Effector memory CD8-positive, alpha-beta T cell (primary cell): ENCODE measurements at regions not wholly inside any gene's neighbourhood (a gene's known extent, or its start where the extent isn't known, plus 50 kb on each side); places are given as distances from the start of the nearest gene placed in this dataset.

Experiments
- ATAC-seq: fragments of 150-1000 bp; cut with Tn5 transposase; replicated peaks from 2 replicates; pipeline ENCODE4 v1.10.0; 2021; ENCODE audit warnings: mild to moderate bottlenecking, moderate library complexity
- DNase-seq, 3 experiments: peaks; one replicate each; pipeline ENCODE4 v3.0.0; 2021
- H3K27ac Mint-ChIP-seq, 2 donors: one replicate each; pipeline ENCODE4 v1.8.0; 2022; ENCODE audit warnings: mild to moderate bottlenecking in 2 of 2, mixed read lengths in 2 of 2, moderate library complexity in 2 of 2
- H3K27me3 Mint-ChIP-seq, 2 donors: one replicate each; pipeline ENCODE4 v1.8.0; 2022; ENCODE audit warnings: mixed read lengths in 2 of 2
- H3K36me3 Mint-ChIP-seq: one replicate; pipeline ENCODE4 v1.8.0; 2022; ENCODE audit warnings: mild to moderate bottlenecking, moderate library complexity, mixed read lengths; ENCODE audit not compliant: insufficient read depth
- H3K4me1 Mint-ChIP-seq, 2 donors: one replicate each; pipeline ENCODE4 v1.8.0; 2022; ENCODE audit warnings: low read depth in 2 of 2, mixed read lengths in 2 of 2
- H3K4me3 Mint-ChIP-seq, 2 donors: one replicate each; pipeline ENCODE4 v1.8.0; 2022; ENCODE audit warnings: mild to moderate bottlenecking in 2 of 2, mixed read lengths in 2 of 2, moderate library complexity in 2 of 2
- H3K9me3 Mint-ChIP-seq, 2 donors: one replicate each; pipeline ENCODE4 v1.8.0; 2022; ENCODE audit warnings: mixed read lengths in 2 of 2

DNA sequence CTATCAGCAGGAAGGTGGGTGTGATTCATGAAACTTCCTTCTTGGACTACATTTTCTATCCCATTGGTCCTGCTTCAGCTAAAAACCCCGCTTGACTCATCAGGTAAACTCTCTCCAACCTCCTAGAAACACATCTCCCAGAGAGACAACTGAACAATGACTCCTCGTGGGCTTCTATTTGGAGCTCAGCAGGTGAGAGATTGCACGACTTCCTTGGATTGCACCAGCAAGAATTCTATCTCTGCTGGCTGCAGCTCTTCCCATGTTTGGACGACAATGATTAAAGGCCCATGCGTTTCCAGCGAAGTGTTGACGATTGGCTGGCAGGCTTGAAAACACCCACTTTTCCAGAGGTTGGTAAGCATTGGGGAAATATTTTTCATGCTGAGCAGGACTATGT is 216.1 kb upstream of the NTM start:
- Mint-ChIP-seq H3K36me3 (no peaks in the 10 kb centered on the region), H3K4me1 (no peaks in the 10 kb centered on the region), H3K4me3 (no peak overlapping the region), H3K27ac (no peak overlapping the region), H3K27me3 (peaks cover 0 to 5% of the 10 kb centered on the region in 2 donors), H3K9me3 (peaks cover 0 to under 1% of the 10 kb centered on the region in 2 donors)
- ATAC-seq (no peak), DNase-seq (no peak)

DNA sequence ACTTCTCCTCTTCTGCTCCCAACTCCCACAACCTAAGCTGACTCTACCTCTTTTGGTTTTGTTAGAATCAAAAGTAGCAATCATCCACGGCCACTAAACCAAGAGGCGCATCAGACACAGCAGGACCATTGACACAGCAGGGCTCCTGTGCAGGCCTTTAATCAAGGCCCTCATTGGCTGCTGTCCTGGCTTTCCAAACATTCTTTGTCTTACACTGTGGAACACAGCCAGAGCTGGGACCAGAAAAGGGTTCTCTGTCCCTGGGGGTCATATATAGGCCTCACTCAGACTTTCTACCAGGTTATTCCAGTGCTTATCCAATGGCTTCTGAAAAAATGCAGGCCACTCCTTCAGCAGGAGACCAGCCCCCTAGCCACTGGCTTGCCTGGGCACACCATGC is 212.7 kb upstream of the NTM start:
- Mint-ChIP-seq H3K27ac (no peak overlapping the region), H3K4me3 (no peak overlapping the region)

DNA sequence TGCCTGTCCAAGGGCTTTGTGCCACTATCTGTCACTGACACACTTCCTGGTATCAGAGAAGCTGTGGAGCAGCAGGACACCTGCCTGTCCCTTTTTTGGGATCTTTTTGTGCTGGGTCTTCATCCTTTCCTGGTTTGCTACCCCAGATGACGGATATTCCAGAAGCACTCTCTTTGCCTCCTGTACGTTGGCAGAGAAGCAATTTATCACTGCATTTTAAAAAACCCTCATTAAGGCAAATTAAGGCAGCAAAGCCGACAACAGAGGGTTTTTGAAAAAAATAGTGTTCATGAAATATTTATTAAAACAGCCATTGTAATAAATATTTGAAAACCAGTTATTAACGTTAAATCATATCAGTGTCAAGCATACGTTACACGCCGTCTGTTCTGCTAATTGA is 209.6 kb upstream of the NTM start:
- ATAC-seq: no peak
- no peak overlapping the region for H3K4me3 Mint-ChIP-seq
- peaks cover 0 to 6% of the 10 kb centered on the region in 2 donors for H3K9me3 Mint-ChIP-seq
- DNase-seq: no peak
- H3K36me3 Mint-ChIP-seq: no peaks in the 10 kb centered on the region
- no peaks in the 10 kb centered on the region for H3K4me1 Mint-ChIP-seq
- H3K27ac Mint-ChIP-seq: no peak overlapping the region
- H3K27me3 Mint-ChIP-seq: peaks cover 0 to 10% of the 10 kb centered on the region in 2 donors

More for the DNA sequence above, 212.7 kb upstream of the NTM start:
- H3K4me1 Mint-ChIP-seq: no peaks in the 10 kb centered on the region
- H3K36me3 Mint-ChIP-seq: no peaks in the 10 kb centered on the region
- DNase-seq (no peak), ATAC-seq (no peak)
- peaks cover 0 to 6% of the 10 kb centered on the region in 2 donors for H3K9me3 Mint-ChIP-seq
- peaks cover 0 to 10% of the 10 kb centered on the region in 2 donors for H3K27me3 Mint-ChIP-seq

DNA sequence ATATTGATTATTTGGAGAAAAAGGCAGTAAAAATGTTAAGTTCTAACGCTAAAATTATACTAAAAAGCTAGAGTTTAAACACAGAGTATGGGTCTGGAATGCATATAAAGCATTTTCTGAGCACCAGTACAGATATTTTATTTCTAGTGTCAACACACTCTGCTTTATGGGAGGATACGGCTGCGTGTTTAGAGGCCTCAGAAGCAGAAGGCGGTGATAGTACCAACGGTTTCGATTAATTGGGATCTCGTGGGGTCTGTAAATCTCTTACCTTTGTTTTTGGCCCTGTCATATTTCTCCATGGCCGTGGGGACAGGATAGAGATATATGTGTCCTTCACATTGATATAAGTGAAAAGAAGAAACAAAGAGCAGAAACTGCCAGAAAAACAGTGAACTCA is 206.8 kb upstream of the NTM start:
- Mint-ChIP-seq H3K36me3 (no peaks in the 10 kb centered on the region), H3K27ac (no peak overlapping the region), H3K9me3 (peaks cover 0 to 6% of the 10 kb centered on the region in 2 donors), H3K4me1 (no peaks in the 10 kb centered on the region), H3K27me3 (peaks cover 0 to 10% of the 10 kb centered on the region in 2 donors), H3K4me3 (no peak overlapping the region)
- DNase-seq (no peak), ATAC-seq (no peak)

DNA sequence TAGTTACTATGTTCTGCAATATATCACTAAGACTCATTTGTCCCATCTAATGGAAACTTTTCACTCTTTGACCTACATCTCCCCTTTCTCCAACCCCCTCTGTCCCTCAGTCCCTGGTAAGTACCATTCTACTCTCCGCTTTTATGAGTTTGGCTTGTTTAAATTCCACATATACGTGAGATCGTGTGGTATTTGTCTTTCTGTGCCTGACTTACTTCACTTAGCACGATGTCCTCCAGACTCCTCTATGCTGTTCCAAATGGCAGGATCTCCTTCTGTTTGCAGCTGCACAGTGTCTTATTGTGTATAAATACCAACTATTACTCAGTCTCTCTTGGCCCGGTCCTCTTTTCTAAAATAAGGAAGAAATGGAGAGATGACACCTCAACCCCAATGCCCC is 205.4 kb upstream of the NTM start:
- ATAC-seq (no peak), DNase-seq (no peak)
- H3K4me3 Mint-ChIP-seq: no peak overlapping the region
- no peaks in the 10 kb centered on the region for H3K27me3 Mint-ChIP-seq
- H3K27ac Mint-ChIP-seq: no peak overlapping the region
- H3K36me3 Mint-ChIP-seq: no peaks in the 10 kb centered on the region
- H3K9me3 Mint-ChIP-seq: no peaks in the 10 kb centered on the region
- H3K4me1 Mint-ChIP-seq: no peaks in the 10 kb centered on the region

DNA sequence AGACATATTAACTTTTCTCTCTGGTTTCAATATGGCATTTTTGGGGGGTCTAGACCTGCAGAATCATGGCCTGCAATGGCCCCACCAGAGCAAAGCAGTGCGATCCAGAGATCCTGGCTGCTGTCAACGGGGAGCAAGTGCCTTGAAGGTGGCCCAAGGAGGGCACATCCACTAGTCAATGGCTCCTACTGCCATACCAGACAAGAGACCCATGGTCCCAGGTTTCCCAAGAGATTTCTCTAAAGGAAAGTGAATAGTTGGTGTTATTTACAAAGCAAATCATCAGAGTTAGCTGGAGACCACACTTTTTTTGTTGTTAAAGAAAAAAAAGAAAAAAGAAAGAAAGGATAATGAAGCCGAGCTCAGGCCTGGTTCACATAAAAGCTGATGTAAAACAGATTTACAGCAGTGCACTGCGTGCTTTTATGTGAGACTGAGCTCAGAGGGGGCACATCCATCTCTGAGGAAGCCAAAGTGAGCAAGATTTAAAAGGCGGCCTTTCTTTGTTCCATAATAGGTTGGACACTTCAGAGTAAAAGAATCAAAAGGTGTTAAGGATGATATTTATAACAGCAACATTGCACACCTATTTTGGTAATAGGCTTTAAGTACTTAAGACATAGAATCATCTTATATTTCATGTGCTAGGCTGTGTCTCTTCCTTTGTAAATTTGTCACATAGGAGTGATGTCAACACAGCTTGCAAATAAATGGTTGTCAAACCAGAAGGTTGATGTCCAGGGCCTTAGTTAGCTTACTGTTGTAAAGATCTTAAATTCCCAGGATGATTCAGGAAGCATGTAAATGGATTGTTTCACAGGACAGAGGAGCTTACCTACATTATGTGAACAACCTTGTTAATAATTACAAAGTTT is 201.3 kb upstream of the NTM start:
- ATAC-seq: no peak
- no peak overlapping the region for H3K27ac Mint-ChIP-seq
- H3K4me3 Mint-ChIP-seq: no peak overlapping the region
- H3K36me3 Mint-ChIP-seq: no peaks in the 10 kb centered on the region
- H3K4me1 Mint-ChIP-seq: no peaks in the 10 kb centered on the region
- DNase-seq: no peak
- H3K27me3 Mint-ChIP-seq: no peaks in the 10 kb centered on the region
- peaks cover 0 to 1% of the 10 kb centered on the region in 2 donors for H3K9me3 Mint-ChIP-seq

DNA sequence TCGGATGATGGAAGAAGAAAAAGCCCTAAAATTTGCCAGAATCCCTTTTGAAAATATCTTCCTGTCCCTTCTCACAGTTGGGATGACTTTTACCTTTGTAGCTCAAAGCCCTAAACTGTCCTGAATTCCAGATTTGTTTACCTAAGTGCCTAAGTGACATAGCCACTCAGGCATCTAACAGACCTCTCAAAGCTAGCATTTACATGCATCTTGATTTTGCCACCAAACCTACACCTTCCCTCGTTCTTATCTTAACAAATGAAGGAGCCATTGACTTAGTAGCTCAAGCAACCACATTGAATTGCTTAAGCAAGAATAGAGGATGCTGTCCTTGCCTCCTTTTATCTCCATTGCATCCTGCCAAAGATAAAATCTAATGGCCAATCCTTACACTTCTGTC is 198.4 kb upstream of the NTM start:
- Mint-ChIP-seq H3K4me3 (no peak overlapping the region), H3K4me1 (no peaks in the 10 kb centered on the region), H3K36me3 (no peaks in the 10 kb centered on the region), H3K27me3 (no peaks in the 10 kb centered on the region), H3K9me3 (peaks cover 0 to 3% of the 10 kb centered on the region in 2 donors), H3K27ac (no peak overlapping the region)
- no peak for ATAC-seq
- DNase-seq: no peak

DNA sequence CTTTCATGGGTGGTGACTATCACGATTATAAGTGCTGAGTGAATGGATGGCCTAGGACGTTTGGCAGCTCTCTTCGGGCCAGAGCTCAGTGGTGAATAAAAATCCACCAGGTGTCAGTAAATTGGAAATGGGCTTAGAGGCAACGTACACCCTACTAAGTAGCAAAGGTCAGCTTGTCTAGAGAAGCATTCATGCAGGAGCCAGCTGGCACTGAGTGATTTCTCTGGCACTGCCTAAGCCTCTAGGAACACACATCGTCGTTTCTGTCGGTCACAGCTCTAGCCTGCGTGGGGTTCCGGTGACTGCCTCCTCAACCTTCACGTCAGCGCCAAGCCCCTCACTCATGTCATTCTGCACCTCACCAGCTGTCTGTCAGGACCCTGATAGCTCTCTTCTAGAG is 192.4 kb upstream of the NTM start:
- DNase-seq: no peak
- Mint-ChIP-seq H3K4me1 (no peaks in the 10 kb centered on the region), H3K9me3 (peaks cover 0 to 6% of the 10 kb centered on the region in 2 donors), H3K27ac (no peak overlapping the region), H3K4me3 (no peak overlapping the region), H3K36me3 (no peaks in the 10 kb centered on the region), H3K27me3 (no peaks in the 10 kb centered on the region)
- no peak for ATAC-seq

DNA sequence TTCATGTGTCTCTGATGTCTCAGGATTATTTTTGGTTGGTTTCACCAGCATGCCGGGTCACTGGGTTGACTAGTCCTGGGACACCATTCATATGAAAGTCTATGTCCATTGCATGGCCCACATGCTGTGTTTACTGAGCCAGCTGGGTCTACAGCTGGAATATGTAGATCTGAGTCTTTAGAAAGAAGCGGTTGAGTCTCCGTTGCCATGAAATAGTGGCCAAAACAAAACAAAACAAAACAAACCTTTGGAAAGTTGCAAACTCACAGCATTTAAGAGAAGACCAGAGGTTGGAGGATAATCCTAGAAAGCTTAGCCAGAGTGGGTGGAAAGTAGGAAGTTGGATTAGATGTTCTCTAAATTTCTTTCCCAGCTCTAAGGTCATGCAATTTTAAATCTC is 191.8 kb upstream of the NTM start:
- Mint-ChIP-seq H3K36me3 (no peaks in the 10 kb centered on the region), H3K27me3 (no peaks in the 10 kb centered on the region), H3K4me1 (no peaks in the 10 kb centered on the region), H3K27ac (no peak overlapping the region), H3K9me3 (peaks cover 0 to 5% of the 10 kb centered on the region in 2 donors), H3K4me3 (no peak overlapping the region)
- ATAC-seq (no peak), DNase-seq (no peak)

DNA sequence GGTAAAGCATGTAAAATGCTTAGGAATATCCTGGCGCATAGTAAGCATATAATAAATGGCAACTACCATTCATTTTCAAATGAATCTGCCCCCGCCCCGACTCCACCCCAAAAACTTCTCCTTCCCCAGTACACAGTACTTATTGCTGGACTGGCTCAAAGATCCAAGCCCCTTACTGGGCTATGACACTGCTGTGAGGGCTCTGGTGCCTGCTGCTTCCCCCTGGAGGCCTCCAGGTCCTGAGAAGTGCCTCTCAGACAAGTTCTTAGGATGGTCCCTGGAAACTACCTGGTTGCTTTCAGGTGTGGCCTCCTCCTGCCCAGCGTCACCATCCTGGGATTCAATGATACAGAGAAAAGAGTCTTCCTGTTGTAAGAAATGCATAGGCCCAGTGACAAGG is 190.6 kb upstream of the NTM start:
- Mint-ChIP-seq H3K4me3 (no peak overlapping the region), H3K36me3 (no peaks in the 10 kb centered on the region), H3K27me3 (no peaks in the 10 kb centered on the region), H3K27ac (no peak overlapping the region), H3K4me1 (no peaks in the 10 kb centered on the region), H3K9me3 (peaks cover 0 to 5% of the 10 kb centered on the region in 2 donors)
- DNase-seq (no peak), ATAC-seq (no peak)

DNA sequence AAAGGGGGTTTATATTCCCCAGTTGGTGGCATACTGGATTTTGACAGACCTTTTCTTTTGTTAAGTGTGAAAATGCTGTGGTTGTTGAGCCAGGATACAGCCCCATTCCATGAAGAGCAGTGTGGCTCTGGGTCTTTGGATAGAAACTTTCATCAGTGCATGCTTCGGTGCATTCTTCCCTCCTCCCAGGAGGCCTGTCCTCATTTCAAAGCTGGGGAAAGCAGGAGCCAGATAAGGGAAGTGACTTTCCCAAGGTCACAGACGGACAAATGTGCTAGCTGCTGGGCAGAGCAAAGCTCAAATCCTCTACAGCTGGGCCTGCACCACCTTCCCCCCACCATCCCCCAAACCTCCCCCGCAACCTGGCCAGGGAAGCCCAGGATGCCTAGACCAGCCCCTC is 184.5 kb upstream of the NTM start:
- no peak overlapping the region for H3K27ac Mint-ChIP-seq
- H3K4me3 Mint-ChIP-seq: no peak overlapping the region
- H3K36me3 Mint-ChIP-seq: no peaks in the 10 kb centered on the region
- DNase-seq: no peak
- peaks cover 0 to 15% of the 10 kb centered on the region in 2 donors for H3K27me3 Mint-ChIP-seq
- peaks cover 0 to 1% of the 10 kb centered on the region in 2 donors for H3K9me3 Mint-ChIP-seq
- no peaks in the 10 kb centered on the region for H3K4me1 Mint-ChIP-seq
- ATAC-seq: no peak

DNA sequence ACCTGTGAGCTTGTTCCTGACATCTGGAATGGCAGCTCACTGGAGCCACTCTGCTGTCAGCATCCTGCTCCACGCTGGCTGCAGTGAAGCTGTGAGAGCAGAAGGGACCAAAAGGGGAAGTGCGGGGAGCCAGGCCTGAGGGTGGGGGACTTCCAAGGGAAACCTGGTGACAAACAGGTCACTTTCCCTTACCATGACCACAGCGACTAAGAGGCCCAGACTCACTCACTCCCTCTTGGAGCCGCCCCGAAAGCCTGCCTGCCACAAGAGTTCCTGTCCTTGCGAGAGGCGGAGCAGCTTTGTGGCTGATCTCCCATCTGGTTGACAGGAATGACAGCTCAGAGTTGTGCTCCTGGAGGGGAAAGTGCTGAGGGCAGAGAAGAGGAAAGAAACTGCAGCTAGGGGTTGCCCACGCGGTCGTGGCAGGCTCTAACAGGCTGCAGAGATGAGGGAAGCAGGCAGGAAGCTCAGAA is 183.8 kb upstream of the NTM start:
- H3K27ac Mint-ChIP-seq: no peak overlapping the region
- H3K9me3 Mint-ChIP-seq: peaks cover 0 to 1% of the 10 kb centered on the region in 2 donors
- no peaks in the 10 kb centered on the region for H3K36me3 Mint-ChIP-seq
- no peak for ATAC-seq
- DNase-seq: no peak
- H3K27me3 Mint-ChIP-seq: peaks cover 0 to 15% of the 10 kb centered on the region in 2 donors
- no peaks in the 10 kb centered on the region for H3K4me1 Mint-ChIP-seq
- no peak overlapping the region for H3K4me3 Mint-ChIP-seq

DNA sequence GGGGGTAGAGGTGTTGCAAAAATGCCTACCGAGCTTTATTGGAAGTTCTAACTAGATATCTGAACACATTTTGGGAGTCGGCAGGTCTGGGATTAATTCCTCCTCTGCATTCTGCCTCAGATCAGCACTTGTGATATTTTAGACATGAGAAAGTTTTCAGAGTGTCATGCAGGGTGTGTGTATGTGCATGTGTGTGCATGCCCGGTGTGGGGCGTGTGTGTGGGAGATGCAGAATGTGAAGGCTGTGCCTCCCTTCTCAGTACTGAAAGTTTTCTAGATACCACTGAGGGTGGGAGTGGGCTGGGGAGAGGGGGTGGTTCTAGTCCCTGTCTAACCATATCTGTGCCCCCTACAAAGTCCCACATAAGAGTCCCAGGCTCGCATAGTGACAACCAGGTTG is 180.0 kb upstream of the NTM start:
- Mint-ChIP-seq H3K4me3 (no peak overlapping the region), H3K27me3 (peaks cover 0 to 15% of the 10 kb centered on the region in 2 donors), H3K36me3 (no peaks in the 10 kb centered on the region), H3K9me3 (peaks cover 1 to 8% of the 10 kb centered on the region in 2 donors), H3K4me1 (no peaks in the 10 kb centered on the region), H3K27ac (no peak overlapping the region)
- DNase-seq (no peak), ATAC-seq (no peak)

DNA sequence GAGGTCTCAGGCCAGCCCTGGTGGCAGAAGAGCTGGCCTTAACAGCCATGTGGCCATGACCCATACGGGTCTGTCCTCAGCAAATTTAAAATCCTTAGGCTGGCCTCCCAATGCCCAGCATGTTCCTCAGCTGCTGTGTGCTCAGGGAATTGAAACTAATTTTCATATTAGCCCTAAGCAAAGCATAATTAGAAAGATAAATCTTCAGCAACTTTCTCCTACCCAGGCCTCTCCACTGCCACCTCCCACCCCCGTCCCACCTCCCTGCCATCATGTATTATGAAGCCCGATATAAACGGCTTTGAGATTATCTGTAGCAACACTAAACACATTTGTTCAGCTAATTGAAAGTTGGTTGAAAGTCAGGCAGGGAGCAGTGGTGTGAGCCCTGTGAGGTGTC is 178.8 kb upstream of the NTM start:
- no peaks in the 10 kb centered on the region for H3K36me3 Mint-ChIP-seq
- no peak overlapping the region for H3K4me3 Mint-ChIP-seq
- ATAC-seq (no peak), DNase-seq (no peak)
- H3K4me1 Mint-ChIP-seq: no peaks in the 10 kb centered on the region
- no peak overlapping the region for H3K27ac Mint-ChIP-seq
- H3K27me3 Mint-ChIP-seq: peaks cover 0 to 9% of the 10 kb centered on the region in 2 donors
- peaks cover 1 to 8% of the 10 kb centered on the region in 2 donors for H3K9me3 Mint-ChIP-seq
